HG02852 (cell line): ENCODE measurements at regions not wholly inside any gene's neighbourhood (a gene's known extent, or its start where the extent isn't known, plus 50 kb on each side); places are given as distances from the start of the nearest gene placed in this dataset.

Experiments
- ATAC-seq: cut with Tn5 transposase; IDR thresholded peaks from one replicate; pipeline ENCODE4 v1.9.1; 2021; ENCODE audit warnings: mild to moderate bottlenecking, moderate library complexity; ENCODE audit not compliant: unreplicated experiment

DNA sequence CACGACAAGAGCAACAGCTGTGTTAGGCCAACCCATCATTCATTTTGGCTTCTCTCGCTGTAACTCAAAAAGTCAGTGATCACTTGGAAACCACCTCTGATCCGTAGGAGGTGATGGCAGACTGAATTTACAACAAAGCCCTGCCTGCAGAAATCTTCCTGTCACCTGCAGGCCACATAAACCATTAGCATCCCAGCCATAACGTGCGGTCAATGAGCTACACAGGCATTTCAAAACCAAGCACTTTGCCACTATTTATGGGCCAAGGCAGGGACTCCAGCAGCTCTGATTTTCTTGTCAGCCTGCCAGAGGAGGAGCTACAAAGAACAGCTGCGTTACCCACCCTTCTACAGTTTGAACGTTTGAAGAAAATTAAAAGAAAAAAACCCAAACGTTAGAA lies 228.1 kb upstream of the PPARGC1A start:
- ATAC-seq = no peak

- no peak for ATAC-seq
Measured at GRCh38 chr4:24116107-24116506, 226.3 kb upstream of the PPARGC1A start.

- no peak for ATAC-seq
Measured at GRCh38 chr4:24114919-24115500, 225.2 kb upstream of the PPARGC1A start.

DNA sequence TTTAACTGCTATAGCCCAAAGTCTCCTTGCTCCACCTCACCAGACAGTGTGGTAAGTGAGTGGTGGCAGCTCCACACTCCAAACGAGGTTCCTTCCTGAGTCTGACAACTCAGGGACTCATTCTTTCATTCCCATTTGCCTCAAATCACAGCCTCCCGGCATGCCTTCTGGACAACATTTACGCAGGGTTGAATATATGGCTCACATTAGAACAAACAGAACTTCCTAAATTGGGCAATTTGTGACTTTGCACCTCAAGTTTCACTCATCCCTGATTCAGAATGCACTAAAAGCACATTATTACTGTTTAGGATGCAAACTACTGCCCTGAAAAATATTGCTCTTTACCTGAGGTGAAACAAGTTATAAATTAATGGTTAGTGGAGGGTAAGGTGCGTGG lies 224.6 kb upstream of the PPARGC1A start:
- no peak for ATAC-seq

- ATAC-seq = no peak
Measured at GRCh38 chr4:24112466-24112865, 222.6 kb upstream of the PPARGC1A start.

DNA sequence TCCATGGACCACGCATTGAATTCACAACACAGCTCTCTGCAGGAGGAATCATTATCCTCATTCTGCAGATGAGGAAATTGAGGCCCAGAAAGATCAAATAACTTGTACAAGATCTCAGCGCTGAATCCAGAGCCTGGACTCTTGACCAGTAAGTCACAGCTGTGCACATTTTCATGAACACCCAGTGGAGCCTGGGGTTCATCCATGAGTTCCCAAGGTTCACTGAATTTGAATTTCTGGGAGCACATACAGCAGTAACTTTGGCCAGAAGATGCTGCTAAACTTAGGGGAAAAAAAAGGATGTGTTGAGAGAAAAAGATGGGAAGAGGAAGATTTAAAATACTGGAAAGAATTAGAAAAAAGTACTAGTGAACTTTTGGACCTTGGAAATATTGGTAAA lies 218.7 kb upstream of the PPARGC1A start:
- no peak for ATAC-seq

GRCh38 chr4:24105327-24106038 lies 215.6 kb upstream of the PPARGC1A start:
- no peak for ATAC-seq

GRCh38 chr4:24104158-24104565 lies 214.3 kb upstream of the PPARGC1A start:
- ATAC-seq = no peak

DNA sequence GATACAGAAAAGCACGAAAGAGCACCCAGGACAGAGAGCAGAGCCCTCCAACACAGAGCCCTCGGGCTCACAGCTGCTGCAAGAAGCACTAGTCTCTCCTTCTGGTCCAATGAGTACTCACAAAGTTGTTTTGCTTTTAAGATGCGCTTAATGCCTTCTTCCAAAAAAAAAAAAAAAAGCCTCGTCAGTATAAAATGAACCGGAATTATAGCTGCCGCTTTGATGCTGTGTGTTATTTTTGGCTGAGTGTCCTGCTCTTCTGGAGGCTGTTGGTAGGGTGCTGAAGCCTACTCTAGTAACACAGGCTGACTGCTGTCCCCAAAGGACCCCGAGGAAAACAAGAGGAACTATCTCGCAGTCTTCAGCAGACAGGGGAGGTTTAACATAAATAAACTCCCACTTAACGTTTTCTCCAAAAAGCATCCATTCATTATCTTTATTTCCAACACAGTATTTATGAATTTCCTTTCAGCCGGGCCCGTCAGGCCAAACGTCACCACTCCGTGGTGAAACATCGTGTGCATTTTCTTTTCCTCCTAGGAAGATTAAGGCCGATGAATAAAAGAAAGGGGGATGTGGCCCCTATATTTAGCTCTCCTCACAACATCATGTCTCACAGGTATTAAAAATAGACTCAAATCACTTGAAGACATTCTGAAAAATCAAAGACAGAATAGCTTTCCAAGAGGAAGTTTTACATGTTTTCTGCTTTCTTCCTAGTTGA lies 213.7 kb upstream of the PPARGC1A start:
- ATAC-seq = no peak

DNA sequence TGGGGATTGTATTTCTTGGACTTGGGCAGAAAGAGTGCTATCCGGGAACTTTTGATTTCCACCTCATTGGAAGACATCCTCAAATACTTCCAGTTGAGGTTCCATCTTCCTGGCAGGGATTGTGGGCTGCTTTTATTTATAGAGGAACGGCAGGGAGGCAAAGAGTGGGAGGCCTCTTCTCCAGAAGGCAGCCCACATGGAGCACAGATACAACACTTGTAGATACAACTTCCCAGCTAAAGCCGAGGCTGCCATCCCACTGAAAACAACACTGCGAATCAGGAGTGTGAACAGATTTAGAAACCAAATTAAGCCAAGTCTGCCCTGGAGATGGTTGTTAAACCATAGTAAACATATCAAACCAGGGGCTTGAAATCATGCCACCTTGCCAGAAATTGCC lies 212.8 kb upstream of the PPARGC1A start:
- no peak for ATAC-seq

DNA sequence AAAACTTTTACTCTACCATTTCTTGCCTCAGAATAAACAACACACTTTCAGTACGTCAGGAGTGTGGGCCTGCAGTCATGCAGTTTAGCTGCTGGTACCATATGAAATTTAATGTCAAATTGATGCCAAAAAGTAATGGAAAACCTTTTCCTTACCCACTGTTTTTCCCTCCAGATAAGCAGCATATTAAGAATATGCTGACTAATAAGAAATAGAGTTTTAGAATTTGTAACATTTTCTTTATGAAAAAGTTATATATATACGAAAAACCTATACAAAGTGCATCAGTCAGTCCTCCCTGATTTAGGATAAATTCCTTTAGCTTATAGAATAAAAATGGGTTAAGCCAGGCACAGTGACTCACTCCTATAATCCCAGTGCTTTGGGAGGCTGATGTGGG lies 206.8 kb upstream of the PPARGC1A start:
- no peak for ATAC-seq

DNA sequence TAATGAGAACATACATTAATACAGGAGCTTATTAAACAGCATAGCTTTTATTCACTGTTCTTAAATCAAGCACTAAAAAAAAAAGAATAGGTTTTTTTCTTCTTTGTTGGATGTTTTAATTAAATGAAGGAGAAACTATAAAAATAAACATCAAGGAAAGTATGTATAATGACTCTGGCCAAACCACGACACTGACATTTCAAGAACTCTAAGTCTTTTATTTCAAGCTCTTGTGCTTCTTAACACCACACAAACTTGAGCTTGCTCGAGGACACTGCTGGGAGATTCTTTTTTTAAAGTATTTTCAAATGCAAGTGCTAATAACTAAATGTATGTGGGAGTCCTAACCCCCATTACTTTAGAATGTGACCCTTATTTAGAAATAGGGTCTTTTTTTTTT lies 204.9 kb upstream of the PPARGC1A start:
- no peak for ATAC-seq

- no peak for ATAC-seq
Measured at GRCh38 chr4:24093446-24093845, 203.6 kb upstream of the PPARGC1A start.

- ATAC-seq = no peak
Measured at GRCh38 chr4:24091639-24092233, 201.9 kb upstream of the PPARGC1A start.

DNA sequence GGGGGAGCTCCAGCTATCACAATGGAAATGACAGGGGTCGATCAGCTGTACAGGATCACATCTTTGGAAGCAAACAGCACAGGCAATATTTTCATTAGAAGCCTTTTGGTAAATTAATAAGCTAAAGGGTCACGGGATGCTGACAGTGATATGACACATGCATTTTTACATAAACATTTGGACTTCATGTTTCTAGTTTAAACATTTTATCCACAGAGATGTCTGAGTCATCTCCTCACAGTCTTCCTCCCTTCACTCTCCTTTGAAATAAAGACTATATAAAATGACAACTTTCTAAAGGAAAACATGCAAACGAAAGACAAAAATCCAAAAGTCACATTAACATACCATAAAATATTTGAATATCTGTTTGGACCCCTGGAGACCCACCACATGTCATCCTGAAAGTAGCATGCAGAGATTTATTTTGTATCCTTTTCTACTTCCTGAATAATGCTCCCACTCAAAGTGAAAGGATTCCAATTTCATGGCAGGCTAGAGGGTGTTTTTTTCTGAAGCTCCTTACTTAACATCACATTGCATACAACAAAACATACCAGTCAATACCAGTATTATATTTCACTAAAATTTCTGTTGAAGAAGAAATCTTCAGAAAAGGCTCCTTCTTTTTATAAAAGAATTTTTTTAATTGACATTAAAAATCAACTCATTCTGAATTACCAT lies 200.1 kb upstream of the PPARGC1A start:
- ATAC-seq = no peak

GRCh38 chr4:24080871-24081270 lies 191.0 kb upstream of the PPARGC1A start:
- ATAC-seq = no peak

GRCh38 chr4:24078347-24078962 lies 188.6 kb upstream of the PPARGC1A start:
- no peak for ATAC-seq

GRCh38 chr4:24076811-24077210 lies 187.0 kb upstream of the PPARGC1A start:
- ATAC-seq = no peak

GRCh38 chr4:24073948-24074347 lies 184.1 kb upstream of the PPARGC1A start:
- ATAC-seq = no peak

DNA sequence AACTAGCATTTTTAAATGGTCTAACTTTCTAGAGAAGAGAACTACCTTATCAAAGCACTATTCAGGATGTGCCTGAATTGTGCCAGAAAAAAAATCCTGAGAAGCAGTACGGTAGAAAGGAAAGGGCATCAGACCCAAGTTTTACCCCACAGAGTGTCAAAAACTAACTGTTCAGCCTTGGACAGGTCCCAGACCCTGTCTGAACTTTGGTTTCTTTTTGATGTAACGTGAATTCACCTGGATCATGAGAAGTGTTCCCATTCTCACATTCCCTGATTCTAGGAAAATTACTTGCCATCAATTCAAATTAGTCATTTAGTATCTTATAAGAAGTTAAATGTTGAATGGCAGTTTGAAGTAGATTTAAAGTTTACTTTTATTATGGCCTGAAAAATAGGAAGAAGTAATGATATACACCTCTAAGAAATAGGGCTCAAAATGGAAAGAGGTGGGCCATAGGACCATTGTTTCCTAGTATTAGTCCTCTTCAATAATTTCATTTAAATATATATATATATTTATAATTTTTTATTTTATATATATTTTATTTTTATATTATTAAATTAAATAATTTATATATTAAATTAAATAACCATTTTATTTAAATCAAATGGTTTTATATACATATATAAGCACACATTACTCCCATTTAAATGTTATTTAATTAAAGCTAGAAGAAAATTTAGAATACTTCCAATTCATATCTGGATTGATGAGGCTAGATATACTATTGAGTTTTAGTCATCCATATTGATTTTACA lies 181.9 kb upstream of the PPARGC1A start:
- ATAC-seq = no peak
